A172 (cell line): ENCODE measurements at regions not wholly inside any gene's neighbourhood (a gene's known extent, or its start where the extent isn't known, plus 50 kb on each side); places are given as distances from the start of the nearest gene placed in this dataset.
A peak's percentile ranks its signal among the peaks of the same experiment; 100 is the strongest.

Experiments used
- DNase-seq: peaks from one replicate; pipeline ENCODE4 v3.0.0-alpha.2; 2015; ENCODE audit warnings: low spot score

- no peak for DNase-seq
Measured at GRCh38 chr5:145365464-145365863, 469.7 kb downstream of the PRELID2 start.

DNA sequence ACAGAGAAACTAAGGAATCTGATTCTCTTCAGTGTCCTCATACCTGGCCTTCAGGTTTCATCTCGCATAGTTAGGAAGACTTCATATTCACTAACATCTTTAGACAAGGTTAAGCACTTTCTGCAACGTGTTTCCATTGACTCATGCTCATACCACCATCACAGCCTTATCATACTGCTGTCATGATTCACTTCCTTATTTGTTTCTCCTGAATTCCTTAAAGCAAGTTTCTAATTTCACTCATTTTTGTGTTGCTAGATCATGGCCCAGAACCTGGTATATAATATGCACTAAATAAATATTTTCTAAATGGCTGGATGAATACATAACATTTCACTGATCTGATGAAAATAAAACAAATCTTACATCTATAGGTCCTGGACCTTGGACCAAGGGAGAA, 472.9 kb downstream of the PRELID2 start:
- DNase-seq: peak; percentile 93

DNA sequence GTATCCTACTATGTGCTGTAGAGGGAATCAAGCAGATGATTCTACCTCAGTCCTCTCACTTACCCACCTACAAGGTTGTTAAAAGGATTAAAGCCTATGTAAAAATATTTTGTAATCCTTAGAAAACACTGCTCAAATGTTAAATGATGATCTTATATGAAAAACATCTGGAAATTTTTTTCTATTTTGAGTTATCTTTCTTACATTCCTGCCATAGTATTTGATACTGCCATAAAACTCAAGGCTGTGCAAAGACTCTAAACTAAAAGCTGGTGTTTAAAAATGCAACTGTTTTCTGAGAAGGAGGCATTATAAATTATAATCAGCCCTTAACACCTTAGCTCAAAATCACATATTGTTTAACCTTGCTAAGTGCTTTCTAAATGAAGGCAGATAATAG, 474.2 kb downstream of the PRELID2 start:
- DNase-seq: no peak

GRCh38 chr5:145350513-145350912, 484.6 kb downstream of the PRELID2 start:
- peak; percentile 23 for DNase-seq

DNA sequence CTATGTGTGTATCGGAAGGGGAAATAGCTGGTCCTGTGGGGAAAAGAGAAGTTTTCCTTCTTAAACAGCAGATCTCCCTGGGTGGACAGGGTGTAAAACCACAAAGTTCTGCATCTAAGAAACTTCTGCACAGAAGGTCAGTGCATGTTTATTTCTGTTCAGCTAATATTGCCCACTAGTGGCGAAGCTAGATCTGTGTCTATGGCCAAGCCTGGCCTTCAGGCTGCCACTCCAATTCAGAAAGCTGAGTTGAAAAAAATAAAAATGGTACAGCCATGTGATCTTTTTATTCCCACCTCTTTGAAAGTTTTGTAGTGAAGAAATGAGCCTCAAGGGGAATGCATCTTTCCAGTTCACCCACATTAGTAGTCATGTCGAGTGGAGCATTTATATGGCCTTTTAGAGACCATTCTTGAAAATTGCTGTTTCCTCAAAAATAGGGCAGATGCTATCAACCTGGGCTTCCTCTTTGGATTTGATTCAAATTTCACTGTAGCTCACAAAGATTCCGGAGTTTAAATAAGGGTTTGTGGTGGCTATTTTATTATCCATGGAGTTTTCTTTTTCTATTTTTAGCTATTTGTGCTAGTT, 488.0 kb downstream of the PRELID2 start:
- DNase-seq: peak; percentile 55

- no peak for DNase-seq
Measured at GRCh38 chr5:145345511-145346287, 489.4 kb downstream of the PRELID2 start.

GRCh38 chr5:145341842-145342241, 493.3 kb downstream of the PRELID2 start:
- DNase-seq: peak; percentile 49

GRCh38 chr5:145340099-145340498, 495.0 kb downstream of the PRELID2 start:
- no peak for DNase-seq

- DNase-seq: no peak
Measured at GRCh38 chr5:145324767-145325479, 510.2 kb downstream of the PRELID2 start.

- DNase-seq: no peak
Measured at GRCh38 chr5:145324101-145324500, 511.0 kb downstream of the PRELID2 start.

GRCh38 chr5:145316282-145316681, 518.9 kb downstream of the PRELID2 start:
- no peak for DNase-seq

- DNase-seq: no peak
Measured at GRCh38 chr5:145307866-145308382, 527.2 kb downstream of the PRELID2 start.

DNA sequence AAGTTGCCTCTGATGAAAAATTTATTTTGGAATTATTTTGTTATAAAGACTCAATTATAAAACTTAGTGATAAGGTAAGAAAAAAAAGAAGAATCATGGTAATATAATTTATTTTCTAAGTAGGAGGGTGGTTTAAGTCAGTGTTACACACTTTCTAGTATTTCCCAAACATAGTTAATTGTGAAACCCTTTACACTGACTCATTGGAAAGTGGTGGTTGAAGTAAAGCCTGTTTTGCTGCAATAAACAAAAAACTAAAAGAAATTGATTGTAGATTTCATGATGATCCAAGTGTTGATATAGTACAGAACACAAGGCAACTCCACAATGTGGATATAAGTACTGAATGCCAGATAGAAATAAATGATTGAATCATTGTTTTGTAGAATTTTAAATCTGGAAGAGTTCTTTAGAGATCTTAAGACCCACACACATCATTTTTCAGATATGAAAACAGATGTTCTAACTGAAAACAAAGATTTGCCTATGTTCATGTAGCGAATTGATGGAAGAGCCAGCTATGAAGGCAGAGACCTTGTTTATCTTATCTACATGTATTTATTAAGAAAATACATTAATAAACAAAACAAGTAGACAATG, 539.8 kb downstream of the PRELID2 start:
- DNase-seq: no peak

- no peak for DNase-seq
Measured at GRCh38 chr5:145294331-145294730, 540.8 kb downstream of the PRELID2 start.

DNA sequence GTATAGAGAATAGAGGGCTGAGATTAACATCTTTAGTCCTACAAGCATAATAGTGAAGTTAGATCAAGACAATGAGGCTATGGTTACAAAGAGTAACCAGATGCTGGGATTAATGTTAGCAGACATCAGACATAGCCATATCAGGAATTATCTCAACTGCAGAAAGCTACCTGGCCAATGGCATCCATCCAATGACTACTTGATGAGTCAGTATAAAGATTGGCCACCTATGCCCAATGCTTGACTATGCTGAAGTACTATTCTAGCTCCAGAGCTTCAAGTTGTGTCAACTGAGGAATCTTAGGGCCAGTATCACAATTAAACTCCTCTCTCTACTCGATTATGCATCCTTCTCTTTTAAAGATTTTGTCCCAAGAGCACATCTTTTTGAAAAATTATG, 541.4 kb downstream of the PRELID2 start:
- DNase-seq: no peak

GRCh38 chr5:145292278-145292677, 542.9 kb downstream of the PRELID2 start:
- DNase-seq: no peak

DNA sequence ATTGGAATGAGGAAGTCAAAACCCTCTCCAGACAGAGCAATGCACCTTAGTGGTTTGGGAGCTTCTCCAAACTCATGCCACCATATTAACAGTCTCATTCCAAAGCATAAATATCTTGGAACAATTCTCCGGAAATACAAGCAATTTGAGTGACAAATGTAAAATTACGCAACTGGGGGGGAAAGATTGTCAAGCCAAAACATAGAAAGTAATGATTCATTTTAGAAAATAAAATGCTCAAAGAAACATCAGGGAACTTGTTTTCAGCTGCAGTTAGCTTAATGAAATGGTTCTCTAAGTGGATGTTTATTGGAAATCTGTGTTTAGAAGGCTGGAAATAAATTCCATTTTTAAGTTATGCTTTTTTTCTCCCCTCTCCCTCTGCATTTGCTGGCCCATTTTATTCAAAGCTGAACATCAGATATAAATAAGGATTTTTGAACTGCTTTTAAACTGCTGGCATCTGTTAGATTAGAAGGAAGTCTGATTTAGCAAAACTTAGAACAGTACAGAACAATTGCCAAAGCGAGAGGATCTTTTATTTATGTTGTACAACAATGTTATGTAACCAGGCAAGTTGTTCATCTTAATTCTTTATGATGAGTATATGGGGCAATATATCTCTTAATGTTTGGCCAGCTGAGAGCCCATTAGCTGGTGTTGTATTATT, 551.9 kb downstream of the PRELID2 start:
- no peak for DNase-seq

DNA sequence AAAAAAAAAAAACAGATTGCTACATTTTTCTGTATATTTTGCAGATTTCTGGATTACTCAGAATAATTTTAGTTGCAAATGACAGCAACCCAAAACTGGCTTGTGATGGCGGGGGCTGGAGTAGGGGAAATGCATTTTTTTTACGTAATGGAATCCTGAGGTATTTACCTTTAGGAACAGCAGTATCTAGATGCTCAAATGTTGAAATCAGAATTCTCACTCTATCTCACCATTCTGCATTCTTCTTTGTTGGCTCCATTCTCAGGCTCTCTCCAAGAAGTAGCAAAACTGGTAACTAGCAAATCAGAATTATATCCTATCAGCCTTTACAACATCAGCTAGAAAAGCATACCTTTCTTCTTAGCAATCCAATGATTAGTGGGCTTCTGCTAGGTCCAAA, 554.3 kb downstream of the PRELID2 start:
- no peak for DNase-seq

- DNase-seq: no peak
Measured at GRCh38 chr5:145280214-145280613, 554.9 kb downstream of the PRELID2 start.

DNA sequence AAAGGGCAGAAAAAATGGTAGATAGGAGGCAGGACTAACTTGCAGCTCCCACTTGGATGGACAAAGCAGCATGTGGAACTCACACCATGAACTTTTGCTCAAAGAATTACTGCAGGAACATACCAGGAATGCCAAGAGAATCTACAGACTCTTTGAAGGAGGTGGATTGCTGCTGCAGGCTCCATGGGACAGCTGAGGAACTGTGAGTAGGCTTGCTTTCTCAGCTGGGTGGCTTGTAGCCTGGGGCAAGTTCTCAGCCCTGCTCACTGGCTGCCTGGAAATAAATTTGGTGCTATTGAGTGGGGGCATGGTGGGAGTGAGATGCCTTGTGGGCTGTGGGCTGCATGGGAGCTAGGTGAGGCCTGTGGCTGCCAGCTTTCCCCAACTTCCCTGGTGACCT, 574.5 kb downstream of the PRELID2 start:
- DNase-seq: no peak

DNA sequence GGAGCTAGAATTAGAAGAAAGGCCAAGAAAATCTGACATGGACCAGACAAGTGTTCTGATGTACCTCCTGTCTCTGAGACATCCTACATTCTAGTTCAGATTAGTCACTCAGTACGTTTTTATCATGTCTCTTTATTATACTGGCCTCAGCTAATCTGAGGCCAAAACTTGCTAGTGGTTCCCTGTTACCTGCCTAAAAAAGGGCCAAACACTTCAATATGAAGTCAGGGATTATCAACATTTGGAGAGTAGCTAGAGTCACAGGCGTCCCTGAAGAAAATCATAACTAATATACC, 587.4 kb downstream of the PRELID2 start:
- no peak for DNase-seq
